ENCODE measurements at regions not wholly inside any gene's neighbourhood (a gene's known extent, or its start where the extent isn't known, plus 50 kb on each side); places are given as distances from the start of the nearest gene placed in this dataset.

- TF ChIP-seq CTCF (conservative IDR thresholded peaks at IDR 0.05; ENCODE audit: low read depth, low read length) (no peak), EZH2phosphoT487 (IDR thresholded peaks at IDR 0.05; ENCODE audit: borderline replicate concordance, low read length) (no peak)
Observed at GRCh38 chr13:22839603-22840530, 340.9 kb upstream of the SGCG start.
